Endothelial cell of umbilical vein (primary cell): ENCODE measurements at regions not wholly inside any gene's neighbourhood (a gene's known extent, or its start where the extent isn't known, plus 50 kb on each side); places are given as distances from the start of the nearest gene placed in this dataset.

Source experiments
- BruUV-seq: library from RNA; stranded (reverse); fragments of 400-500 nt; replicated peaks from 2 replicates; lab custom pipeline; 2021; lab: Mats Ljungman, UMichigan
- CTCF ChIA-PET: fragments of 300-600, 350-600 bp; sonication (Branson Sonifier 250); formaldehyde crosslinking; loops from one replicate; lab custom pipeline; 2021; ENCODE audit warnings: antibody characterized with exemption, inconsistent platforms; lab: Charles Lee
- POLR2A ChIA-PET: fragments of 300-600, 350-600 bp; sonication (Branson Sonifier 250); formaldehyde crosslinking; loops from one replicate; lab custom pipeline; 2021; ENCODE audit warnings: antibody characterized with exemption, inconsistent platforms; lab: Charles Lee
- DNase-seq: peaks from one replicate; pipeline ENCODE4 v3.0.0-alpha.2; 2011; ENCODE audit warnings: low read depth, low spot score
- FAIRE-seq: peaks from 2 replicates; lab custom pipeline; 2011; peaks lifted over from hg19 to GRCh38; lab: Jason Lieb, UNC
- H2AFZ ChIP-seq: 2 replicates; pipeline ENCODE4 v1.6.0; 2012; ENCODE audit warnings: low read depth, low read length, control low read depth, inconsistent platforms
- H3K27ac ChIP-seq: 2 replicates; pipeline ENCODE4 v1.5.1; 2011; ENCODE audit warnings: low read depth, mild to moderate bottlenecking, control low read depth, low read length, moderate library complexity; ENCODE audit not compliant: insufficient read depth
- H3K27me3 ChIP-seq, 2 experiments: 2 replicates each; pipeline versions ENCODE4 v1.6.0 to v1.6.1; 2011; ENCODE audit warnings: low read length in 2 of 2, mixed read lengths in 1 of 2; ENCODE audit not compliant: control insufficient read depth in 2 of 2, insufficient read depth in 2 of 2
- H3K36me3 ChIP-seq, 2 experiments: 2 replicates in 1 of 2; 3 replicates in 1 of 2; pipeline ENCODE4 v1.5.1; 2011; ENCODE audit warnings: low read length in 2 of 2, mild to moderate bottlenecking in 1 of 2, moderate library complexity in 1 of 2; ENCODE audit not compliant: control insufficient read depth in 2 of 2, insufficient read depth in 2 of 2; ENCODE audit errors: extremely low read depth in 1 of 2
- H3K4me1 ChIP-seq: 3 replicates; pipeline ENCODE4 v1.5.1; 2011; ENCODE audit warnings: mild to moderate bottlenecking, low read length; ENCODE audit not compliant: control insufficient read depth, insufficient read depth; ENCODE audit errors: extremely low read depth
- H3K4me2 ChIP-seq: 2 replicates; pipeline ENCODE4 v1.6.1; 2011; ENCODE audit warnings: low read length, control low read depth, mixed read lengths; ENCODE audit not compliant: insufficient read depth
- H3K4me3 ChIP-seq, 3 experiments: fragments of 200-600 bp in 1 of 3; sonication (generic), shearing (Covaris generic) in 1 of 3; replicated peaks in 1 of 3; 2 replicates each; pipeline ENCODE4 v1.5.1; 2011 to 2016; ENCODE audit warnings: control low read depth in 3 of 3, low read length in 3 of 3, mild to moderate bottlenecking in 2 of 3, inconsistent platforms in 1 of 3, low read depth in 1 of 3, moderate library complexity in 1 of 3; ENCODE audit not compliant: insufficient read depth in 1 of 3
- H3K79me2 ChIP-seq: 2 replicates; pipeline ENCODE4 v1.6.0; 2012; ENCODE audit warnings: low read length, inconsistent platforms; ENCODE audit not compliant: control insufficient read depth, insufficient read depth
- H3K9ac ChIP-seq: replicated peaks from 2 replicates; pipeline ENCODE3; 2011; ENCODE audit warnings: low read length, control low read depth; ENCODE audit not compliant: insufficient read depth; ENCODE audit errors: extremely low read depth
- H3K9me1 ChIP-seq: replicated peaks from 3 replicates; pipeline ENCODE4 v1.6.0; 2011; ENCODE audit warnings: mild to moderate bottlenecking, low read length; ENCODE audit not compliant: control insufficient read depth, insufficient read depth; ENCODE audit errors: extremely low read depth
- H3K9me3 ChIP-seq: replicated peaks from 2 replicates; pipeline ENCODE4 v1.5.1; 2012; ENCODE audit warnings: low read length, inconsistent platforms; ENCODE audit not compliant: control insufficient read depth, insufficient read depth
- H4K20me1 ChIP-seq: replicated peaks from 2 replicates; pipeline ENCODE3; 2011; ENCODE audit warnings: mild to moderate bottlenecking, low read length; ENCODE audit not compliant: control insufficient read depth, insufficient read depth; ENCODE audit errors: extremely low read depth
- CTCF ChIP-seq, 2 donors: IDR thresholded peaks; 1 replicate in 1 of 2; 2 replicates in 1 of 2; pipeline ENCODE4 v1.5.1; 2011; ENCODE audit warnings: low read length in 2 of 2, mild to moderate bottlenecking in 2 of 2, moderate library complexity in 2 of 2, control low read depth in 1 of 2, inconsistent platforms in 1 of 2, low read depth in 1 of 2; ENCODE audit not compliant: insufficient read depth in 1 of 2; ENCODE audit errors: extremely low read depth in 1 of 2
- EZH2 ChIP-seq: IDR thresholded peaks from 2 replicates; pipeline ENCODE4 v1.6.1; 2012; ENCODE audit warnings: borderline replicate concordance, low read depth, mild to moderate bottlenecking, moderate library complexity, low read length, inconsistent platforms; ENCODE audit not compliant: severe bottlenecking
- FOS ChIP-seq: IDR thresholded peaks from 2 replicates; pipeline ENCODE4 v1.6.1; 2011; ENCODE audit warnings: mild to moderate bottlenecking, low read length, moderate library complexity, borderline replicate concordance; ENCODE audit not compliant: insufficient read depth
- GATA2 ChIP-seq: IDR thresholded peaks from 2 replicates; pipeline ENCODE4 v1.7.0; 2011; ENCODE audit warnings: low read depth, mild to moderate bottlenecking, moderate library complexity, mixed read lengths, low read length; ENCODE audit not compliant: insufficient read length, insufficient read depth
- MAX ChIP-seq: IDR thresholded peaks from 2 replicates; pipeline ENCODE4 v1.6.1; 2011; ENCODE audit not compliant: insufficient read depth, insufficient read length
- POLR2A ChIP-seq: IDR thresholded peaks from 2 replicates; pipeline ENCODE4 v1.6.1; 2012; ENCODE audit warnings: low read depth, mild to moderate bottlenecking, control low read depth, low read length
- dilution Hi-C: fragments of 300-500 bp; cut with MboI; formaldehyde crosslinking; loops from one replicate; pipeline ENCODE4 v1.15.0; 2019; ENCODE audit warnings: low sequenced_read_pairs; ENCODE audit not compliant: extremely low pct_ligation_motif_present
- intact Hi-C: fragments of 100-400 bp; cut with micrococcal nuclease; formaldehyde crosslinking; loops from one replicate; pipeline ENCODE4 v1.10.0; 2022

- no TSS peak for BruUV-seq
- Histone ChIP-seq H3K27me3 (no peaks in the 10 kb centered on the region), H3K9ac (no peak overlapping the region), H3K79me2 (no peaks in the 10 kb centered on the region), H3K4me2 (no peak overlapping the region), H2AFZ (no peak overlapping the region), H4K20me1 (no peaks in the 10 kb centered on the region), H3K4me3 (no peak overlapping the region), H3K9me1 (no peaks in the 10 kb centered on the region), H3K27ac (no peak overlapping the region), H3K4me1 (no peaks in the 10 kb centered on the region), H3K36me3 (no peaks in the 10 kb centered on the region), H3K9me3 (no peaks in the 10 kb centered on the region)
- dilution Hi-C loops, result no loop called here
- no peak for DNase-seq
- no peak for FAIRE-seq
- TF ChIP-seq MAX, result no peak
- POLR2A ChIA-PET, result no interaction called here
- CTCF ChIA-PET, result no interaction called here
- intact Hi-C loops, result no loop called here
Observed at GRCh38 chr13:67967031-67967430, 736.9 kb upstream of the PCDH9 start.

GRCh38 chr13:67966065-67966464, 735.9 kb upstream of the PCDH9 start:
- FAIRE-seq, result no peak
- Histone ChIP-seq H3K4me3 (no peak overlapping the region), H2AFZ (no peak overlapping the region), H3K9me1 (no peaks in the 10 kb centered on the region), H4K20me1 (no peaks in the 10 kb centered on the region), H3K27ac (no peak overlapping the region), H3K27me3 (no peaks in the 10 kb centered on the region), H3K9me3 (no peaks in the 10 kb centered on the region), H3K36me3 (no peaks in the 10 kb centered on the region), H3K4me2 (no peak overlapping the region), H3K4me1 (no peaks in the 10 kb centered on the region), H3K79me2 (no peaks in the 10 kb centered on the region), H3K9ac (no peak overlapping the region)
- CTCF ChIA-PET, result no interaction called here
- dilution Hi-C loops, result no loop called here
- POLR2A ChIA-PET, result no interaction called here
- intact Hi-C loops, result no loop called here
- no TSS peak for BruUV-seq
- DNase-seq, result no peak
- no peak for TF ChIP-seq EZH2
- TF ChIP-seq FOS, result no peak
- TF ChIP-seq POLR2A, result no peak
- no peak for TF ChIP-seq MAX
- no peak for TF ChIP-seq CTCF (IDR thresholded peaks at IDR 0.05; ENCODE audit: extremely low read depth in 1 of 2, insufficient read depth in 1 of 2, low read depth in 1 of 2, low read length in 2 of 2)
- TF ChIP-seq GATA2, result no peak
